Activated CD8-positive, alpha-beta memory T cell treated with anti-CD3 and anti-CD28 coated beads, Interleukin-2, amount 50 U/mL, for 24 hours (primary cell): ENCODE measurements at regions not wholly inside any gene's neighbourhood (a gene's known extent, or its start where the extent isn't known, plus 50 kb on each side); places are given as distances from the start of the nearest gene placed in this dataset.

ENCODE experiments used
- DNase-seq: peaks from one replicate; pipeline ENCODE4 v3.0.0-alpha.2; 2020; ENCODE audit errors: extremely low read depth

DNA sequence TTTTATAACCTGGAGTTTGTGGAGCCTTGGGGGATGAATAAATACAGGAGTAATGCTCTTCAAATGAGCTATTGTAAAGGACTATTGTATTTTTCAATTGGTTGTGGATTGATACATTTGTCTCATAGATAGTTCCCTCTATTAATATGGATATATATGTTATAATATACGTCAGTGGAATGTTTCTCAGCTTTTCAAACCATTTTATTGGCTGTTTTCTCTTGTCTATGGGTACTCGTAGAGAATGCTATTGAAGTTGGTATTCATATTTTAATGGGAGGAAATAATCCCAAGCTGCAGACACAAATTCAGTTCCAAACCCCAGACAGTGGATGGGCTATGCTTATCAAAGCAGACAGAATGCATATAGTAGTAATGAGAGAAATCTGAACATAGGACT is 181.8 kb upstream of the DAB2 start:
- no peak for DNase-seq

GRCh38 chr5:39605588-39606575 is 181.1 kb upstream of the DAB2 start:
- no peak for DNase-seq

- no peak for DNase-seq
Measured at GRCh38 chr5:39605145-39605544, 180.4 kb upstream of the DAB2 start.

DNA sequence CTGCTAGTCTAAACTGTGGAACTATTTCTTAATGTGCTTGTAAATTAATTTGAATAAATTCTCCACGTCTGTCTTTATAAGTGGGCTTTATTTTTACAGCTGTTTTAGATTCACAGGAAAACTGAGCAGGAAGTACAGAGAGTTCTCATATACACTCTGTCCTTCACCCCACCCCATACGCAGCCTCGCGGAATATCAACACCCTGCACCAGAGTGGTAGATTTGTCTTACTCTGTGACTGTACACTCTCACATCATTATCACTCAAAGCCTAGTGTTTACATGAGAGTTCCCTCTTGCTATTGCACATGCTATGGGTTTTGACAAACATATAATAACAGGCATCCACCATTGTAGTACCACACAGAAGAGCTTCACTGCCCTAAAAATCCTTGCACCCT is 179.7 kb upstream of the DAB2 start:
- DNase-seq: no peak

GRCh38 chr5:39599721-39600431 is 175.1 kb upstream of the DAB2 start:
- DNase-seq: no peak

GRCh38 chr5:39598661-39599248 is 174.0 kb upstream of the DAB2 start:
- no peak for DNase-seq

DNA sequence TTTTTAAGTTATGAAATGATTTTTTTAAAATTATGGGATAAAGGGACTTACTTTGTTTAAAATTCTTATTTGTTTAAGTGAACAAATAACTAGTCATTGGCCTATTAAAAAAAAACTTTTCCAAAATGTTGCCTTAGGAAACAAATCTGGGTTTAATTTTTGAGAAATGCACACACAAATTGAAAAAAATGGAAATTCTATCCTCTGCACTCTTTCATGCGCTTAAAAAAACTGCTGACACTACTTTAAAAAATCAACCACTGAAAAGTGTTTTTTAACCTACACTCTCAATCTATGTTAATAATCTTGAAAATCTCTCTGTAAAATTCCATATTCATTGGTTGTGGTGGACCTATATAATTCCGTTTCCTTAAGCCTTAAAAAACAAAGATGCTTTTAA is 163.4 kb upstream of the DAB2 start:
- no peak for DNase-seq

- no peak for DNase-seq
Measured at GRCh38 chr5:39587675-39588074, 162.9 kb upstream of the DAB2 start.

GRCh38 chr5:39586185-39586584 is 161.4 kb upstream of the DAB2 start:
- no peak for DNase-seq

DNA sequence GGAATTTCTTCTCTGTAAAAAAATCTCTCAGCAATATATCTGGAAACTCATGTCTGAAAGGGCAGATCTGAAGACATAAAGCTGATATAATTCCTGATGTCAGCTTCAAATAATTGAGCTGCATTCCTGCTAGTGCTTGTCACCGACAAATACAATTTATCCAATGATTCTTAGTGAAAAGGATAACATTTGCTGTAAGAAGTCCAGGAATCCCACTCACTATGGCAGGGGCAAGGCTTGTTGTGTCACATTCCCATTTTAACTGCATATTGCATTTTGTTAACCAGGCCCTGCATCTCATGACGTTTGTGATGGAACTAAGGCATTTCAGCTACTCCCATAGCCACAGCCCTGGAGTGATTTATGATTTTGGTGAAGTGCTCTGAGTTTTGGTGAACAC is 160.1 kb upstream of the DAB2 start:
- DNase-seq: no peak

DNA sequence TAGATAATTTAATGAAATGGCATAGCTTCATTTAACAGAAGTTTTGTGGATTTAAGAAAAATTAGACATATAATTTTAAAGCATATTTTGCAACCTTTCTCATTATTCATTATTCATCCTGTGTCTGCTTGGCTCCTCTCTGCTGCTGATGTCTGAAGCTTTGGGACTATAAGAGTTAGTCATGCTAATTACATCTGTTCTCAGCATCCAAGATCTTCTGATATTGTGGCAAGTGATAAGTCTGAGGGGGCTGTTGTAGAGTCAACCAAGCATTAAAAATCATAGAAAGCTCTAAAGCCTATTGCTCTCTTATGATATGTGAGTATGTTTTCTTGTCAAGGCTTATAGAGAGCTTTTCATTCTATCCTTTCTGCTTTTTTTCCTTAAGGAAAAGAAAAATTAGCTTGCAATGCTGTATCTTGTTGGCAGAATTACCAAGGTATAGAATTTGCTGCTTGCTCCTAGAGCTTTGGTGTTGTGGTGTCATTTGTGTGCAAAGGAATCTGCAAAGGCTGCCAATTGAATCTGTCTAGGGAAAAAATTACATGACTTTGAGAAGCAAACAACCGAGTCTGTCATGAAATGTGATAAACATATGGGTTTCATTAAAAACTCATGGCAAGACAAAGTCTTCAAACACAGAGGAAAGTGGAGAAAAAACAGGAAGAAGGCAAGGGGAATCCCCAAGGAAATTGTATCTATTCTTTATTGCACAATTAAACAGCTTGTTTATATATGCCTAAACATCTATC is 156.1 kb upstream of the DAB2 start:
- DNase-seq: no peak

- no peak for DNase-seq
Measured at GRCh38 chr5:39579750-39580149, 155.0 kb upstream of the DAB2 start.

DNA sequence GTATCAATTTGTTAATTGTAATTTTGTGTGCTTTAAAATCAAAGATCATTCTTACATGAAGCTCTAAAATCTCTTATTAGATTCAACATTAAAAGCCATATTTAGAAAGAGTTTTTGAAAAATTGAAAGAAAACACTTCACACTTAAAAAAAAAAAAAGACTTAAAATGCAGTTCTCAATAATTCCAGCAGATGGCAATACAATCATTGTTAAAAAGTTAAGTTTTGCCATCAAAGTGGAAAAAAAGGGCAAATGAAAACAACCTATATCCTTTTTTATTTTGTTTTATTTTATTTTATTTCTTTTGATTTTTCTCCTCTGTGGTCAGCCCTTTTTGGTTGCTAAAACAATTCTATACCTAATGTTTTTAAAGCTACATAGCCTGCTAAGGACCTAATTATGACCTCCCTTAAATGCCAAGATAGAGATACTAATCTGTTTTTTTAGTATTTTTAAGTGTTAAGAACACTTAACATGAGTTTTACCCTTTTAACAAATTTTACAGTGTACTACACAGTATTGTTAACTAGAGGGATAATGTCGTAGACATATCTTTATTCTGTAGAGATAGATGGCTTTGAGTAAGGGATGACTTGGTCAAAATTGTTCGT is 154.2 kb upstream of the DAB2 start:
- DNase-seq: no peak

GRCh38 chr5:39577529-39577928 is 152.7 kb upstream of the DAB2 start:
- DNase-seq: no peak

DNA sequence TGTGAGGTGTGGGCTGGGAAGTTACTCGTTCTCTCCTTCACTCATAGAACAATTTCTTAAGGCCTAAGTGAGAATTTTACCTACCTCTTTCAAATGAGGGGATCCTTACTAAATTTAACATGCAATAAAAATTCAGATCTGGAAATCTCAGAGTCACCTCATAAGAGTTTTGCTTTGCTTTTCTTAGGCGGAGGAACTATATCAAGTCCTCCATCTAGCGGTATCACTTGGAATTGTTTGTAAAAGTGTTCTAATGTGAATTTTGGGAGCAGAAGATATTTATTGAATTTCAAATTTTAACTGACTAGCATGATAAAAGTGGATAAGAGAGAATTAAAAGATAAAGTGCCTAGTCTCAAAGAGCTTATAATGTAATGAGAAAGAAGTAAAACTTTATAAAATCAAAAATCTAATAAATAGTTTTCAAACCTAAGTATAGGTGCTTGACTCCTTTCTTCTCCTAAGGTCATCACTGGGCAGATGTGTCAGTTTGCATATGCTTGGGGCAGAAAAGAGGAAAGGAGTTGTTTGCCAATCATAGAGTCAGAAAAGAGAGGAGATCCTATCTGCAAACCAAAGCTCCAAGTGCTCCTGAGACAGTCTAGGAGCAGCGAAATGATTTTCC is 145.7 kb upstream of the DAB2 start:
- DNase-seq: no peak

DNA sequence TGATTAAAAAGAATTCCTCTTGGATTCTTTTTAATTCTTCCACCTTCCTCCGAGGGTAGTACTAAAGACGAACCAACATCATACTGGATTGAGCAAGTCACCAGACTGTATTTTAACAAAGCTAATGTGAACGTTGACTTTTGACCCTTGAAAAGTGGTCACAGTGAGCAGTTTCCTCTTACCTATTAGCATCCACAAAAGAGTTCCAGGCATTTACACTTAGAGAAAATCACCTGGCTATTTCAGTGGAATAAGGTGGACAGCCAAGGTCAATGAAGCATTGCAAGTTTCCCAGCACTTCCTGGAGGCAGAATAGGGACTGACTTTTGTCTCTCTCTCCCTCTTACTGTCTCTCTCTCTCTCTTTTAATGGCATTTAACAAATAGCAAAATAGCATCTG is 145.1 kb upstream of the DAB2 start:
- DNase-seq: no peak

- no peak for DNase-seq
Measured at GRCh38 chr5:39566891-39567290, 142.1 kb upstream of the DAB2 start.

- no peak for DNase-seq
Measured at GRCh38 chr5:39566029-39566428, 141.2 kb upstream of the DAB2 start.

DNA sequence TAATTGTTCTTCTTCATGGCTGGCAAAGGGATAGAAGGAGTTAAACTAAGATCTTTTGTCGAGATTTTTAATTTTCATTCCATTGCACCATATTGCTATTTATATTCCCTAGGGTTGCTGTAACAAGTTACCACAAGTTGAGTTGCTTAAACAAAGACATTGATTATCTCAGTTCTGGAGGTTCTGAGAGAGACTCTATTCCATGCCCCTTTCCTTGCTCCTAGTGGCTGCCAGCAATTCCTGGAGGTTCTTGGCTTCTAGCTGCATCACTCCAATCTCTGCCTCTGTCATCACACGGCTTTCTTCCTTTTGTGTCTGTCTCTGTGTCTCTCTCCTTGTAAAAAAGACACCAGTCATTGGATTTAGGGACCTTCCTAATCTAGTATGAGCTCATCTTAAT is 136.6 kb upstream of the DAB2 start:
- no peak for DNase-seq

DNA sequence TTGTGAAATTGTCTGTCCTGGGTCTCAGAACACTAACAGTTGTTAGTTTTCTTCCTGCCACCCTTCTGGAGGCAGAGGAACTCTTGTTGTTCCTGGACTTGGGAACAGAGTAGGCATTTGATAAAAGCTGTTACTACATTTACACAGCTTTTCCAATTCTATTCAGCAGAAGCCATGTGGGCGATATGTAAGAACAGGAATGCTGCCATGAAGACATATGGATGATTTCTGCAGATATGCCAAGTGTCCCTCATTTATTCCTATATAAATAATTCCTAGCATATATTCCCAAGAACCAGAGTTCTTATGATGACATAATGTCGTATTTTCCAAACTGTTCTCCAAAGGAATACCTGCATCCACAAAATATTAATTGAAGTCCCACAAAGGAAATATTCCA is 135.9 kb upstream of the DAB2 start:
- no peak for DNase-seq

GRCh38 chr5:39559923-39560322 is 135.1 kb upstream of the DAB2 start:
- no peak for DNase-seq
